Hepatocyte (in vitro differentiated cells): ENCODE measurements at regions not wholly inside any gene's neighbourhood (a gene's known extent, or its start where the extent isn't known, plus 50 kb on each side); places are given as distances from the start of the nearest gene placed in this dataset.

Source experiments
- DNase-seq: peaks from one replicate; pipeline ENCODE4 v3.0.0-alpha.2; 2016; ENCODE audit warnings: low spot score
- H2AFZ ChIP-seq: fragments of 200-600 bp; sonication (generic); 2 replicates; pipeline ENCODE4 v1.6.0; 2016; ENCODE audit warnings: antibody characterized with exemption, mild to moderate bottlenecking
- H3K27ac ChIP-seq: fragments of 200-600 bp; sonication (generic); 2 replicates; pipeline ENCODE4 v1.5.1; 2016; ENCODE audit warnings: mild to moderate bottlenecking
- H3K27me3 ChIP-seq: fragments of 200-600 bp; sonication (generic); 2 replicates; pipeline ENCODE4 v1.6.1; 2016
- H3K36me3 ChIP-seq: fragments of 200-600 bp; sonication (generic); replicated peaks from 2 replicates; pipeline ENCODE4 v1.5.1; 2016; ENCODE audit warnings: low read depth; ENCODE audit not compliant: insufficient read depth
- H3K4me1 ChIP-seq: fragments of 200-600 bp; sonication (generic); 2 replicates; pipeline ENCODE4 v1.5.1; 2016; ENCODE audit warnings: mild to moderate bottlenecking, moderate library complexity; ENCODE audit not compliant: insufficient read depth
- H3K4me2 ChIP-seq: fragments of 200-600 bp; sonication (generic); 2 replicates; pipeline ENCODE4 v1.6.0; 2016
- H3K4me3 ChIP-seq: fragments of 200-600 bp; sonication (generic); 2 replicates; pipeline ENCODE4 v1.5.1; 2016; ENCODE audit warnings: mild to moderate bottlenecking
- H3K79me2 ChIP-seq: fragments of 200-600 bp; sonication (generic); 2 replicates; pipeline ENCODE4 v1.6.0; 2017; ENCODE audit warnings: mild to moderate bottlenecking
- H3K9me2 ChIP-seq: fragments of 200-600 bp; sonication (generic); replicated peaks from 2 replicates; pipeline ENCODE4 v1.6.0; 2017; ENCODE audit warnings: mild to moderate bottlenecking; ENCODE audit not compliant: insufficient read depth
- H3K9me3 ChIP-seq: fragments of 200-600 bp; sonication (generic); 2 replicates; pipeline ENCODE4 v1.5.1; 2016; ENCODE audit warnings: low read depth, mild to moderate bottlenecking
- H4K20me1 ChIP-seq: fragments of 200-600 bp; sonication (generic); 2 replicates; pipeline ENCODE4 v1.6.0; 2016; ENCODE audit warnings: mild to moderate bottlenecking; ENCODE audit not compliant: insufficient read depth, poor library complexity, severe bottlenecking
- CTCF ChIP-seq: fragments of 200-600 bp; sonication (generic); IDR thresholded peaks from 2 replicates; pipeline ENCODE4 v1.5.1; 2016; ENCODE audit warnings: antibody characterized with exemption, mild to moderate bottlenecking; ENCODE audit not compliant: poor library complexity
- EZH2 ChIP-seq: fragments of 200-600 bp; sonication (generic); IDR thresholded peaks from 2 replicates; pipeline ENCODE4 v1.6.1; 2016; ENCODE audit warnings: antibody characterized with exemption, mild to moderate bottlenecking, borderline replicate concordance
- EZH2phosphoT487 ChIP-seq: fragments of 200-600 bp; sonication (generic); IDR thresholded peaks from one replicate; pipeline ENCODE4 v1.6.1; 2018; ENCODE audit warnings: antibody characterized with exemption, mild to moderate bottlenecking, low read depth, moderate library complexity; ENCODE audit not compliant: unreplicated experiment, severe bottlenecking
- WGBS: methylation state at CpG from one replicate; pipeline ENCODE4 v1.1.6; 2016; ENCODE audit warnings: low lambda C conversion rate; ENCODE audit errors: missing lambda C conversion rate; 5-methylcytosine and 5-hydroxymethylcytosine counted together

- Histone ChIP-seq H3K9me2 (no peaks in the 10 kb centered on the region), H3K79me2 (no peaks in the 10 kb centered on the region), H3K36me3 (no peaks in the 10 kb centered on the region), H4K20me1 (no peaks in the 10 kb centered on the region), H3K4me3 (no peak overlapping the region), H2AFZ (no peak overlapping the region), H3K27ac (peak overlapping the region; percentile 77), H3K9me3 (no peaks in the 10 kb centered on the region), H3K4me2 (peak overlapping the region; percentile 52), H3K27me3 (no peaks in the 10 kb centered on the region), H3K4me1 (peaks cover 13% of the 10 kb centered on the region)
- TF ChIP-seq CTCF (no peak), EZH2 (no peak), EZH2phosphoT487 (no peak)
- DNase-seq: peak; percentile 15
- 31% methylated on average over 3 of the region's 3 CpGs for WGBS
Measured at GRCh38 chr9:28916348-28916747, 1343.1 kb upstream of the C9orf72 start.

- WGBS: 82% methylated on average over 3 of the region's 3 CpGs
Measured at GRCh38 chr9:28921857-28922500, 1348.7 kb upstream of the C9orf72 start.

GRCh38 chr9:28922891-28923290 lies 1349.6 kb upstream of the C9orf72 start:
- H3K9me3 ChIP-seq: no peaks in the 10 kb centered on the region
- no peak overlapping the region for H3K4me2 ChIP-seq
- no peaks in the 10 kb centered on the region for H3K27me3 ChIP-seq
- DNase-seq: no peak
- H3K79me2 ChIP-seq: no peaks in the 10 kb centered on the region
- H3K4me3 ChIP-seq: no peak overlapping the region
- no peaks in the 10 kb centered on the region for H3K4me1 ChIP-seq
- H3K36me3 ChIP-seq: no peaks in the 10 kb centered on the region
- 72% methylated on average over 4 of the region's 4 CpGs for WGBS
- H4K20me1 ChIP-seq: no peaks in the 10 kb centered on the region
- H3K27ac ChIP-seq: no peak overlapping the region
- H3K9me2 ChIP-seq: no peaks in the 10 kb centered on the region
- TF ChIP-seq CTCF: no peak
- no peak for TF ChIP-seq EZH2
- TF ChIP-seq EZH2phosphoT487: no peak
- H2AFZ ChIP-seq: no peak overlapping the region

More at GRCh38 chr9:28921857-28922500, 1348.7 kb upstream of the C9orf72 start:
- H3K27ac ChIP-seq: no peak overlapping the region
- no peak overlapping the region for H2AFZ ChIP-seq
- H4K20me1 ChIP-seq: no peaks in the 10 kb centered on the region
- H3K36me3 ChIP-seq: no peaks in the 10 kb centered on the region
- H3K4me2 ChIP-seq: no peak overlapping the region
- DNase-seq: no peak
- no peaks in the 10 kb centered on the region for H3K9me2 ChIP-seq
- no peaks in the 10 kb centered on the region for H3K27me3 ChIP-seq
- TF ChIP-seq EZH2phosphoT487: no peak
- no peak for TF ChIP-seq EZH2
- no peak for TF ChIP-seq CTCF
- H3K4me1 ChIP-seq: peaks cover under 1% of the 10 kb centered on the region
- no peak overlapping the region for H3K4me3 ChIP-seq
- H3K79me2 ChIP-seq: no peaks in the 10 kb centered on the region
- no peaks in the 10 kb centered on the region for H3K9me3 ChIP-seq
